Glutamatergic neuron (in vitro differentiated cells): ENCODE measurements at regions not wholly inside any gene's neighbourhood (a gene's known extent, or its start where the extent isn't known, plus 50 kb on each side); places are given as distances from the start of the nearest gene placed in this dataset.

Experiments used
- DNase-seq: peaks from one replicate; pipeline ENCODE4 v3.0.0; 2022
- H3K27ac Mint-ChIP-seq: one replicate; pipeline ENCODE4 v1.8.0; 2020; ENCODE audit warnings: mild to moderate bottlenecking, mixed read lengths, inconsistent platforms; ENCODE audit not compliant: unreplicated experiment
- H3K27me3 Mint-ChIP-seq: one replicate; pipeline ENCODE4 v1.8.0; 2020; ENCODE audit warnings: mild to moderate bottlenecking, moderate library complexity, mixed read lengths, inconsistent platforms; ENCODE audit not compliant: unreplicated experiment
- H3K36me3 Mint-ChIP-seq: one replicate; pipeline ENCODE4 v1.8.0; 2020; ENCODE audit warnings: mild to moderate bottlenecking, mixed read lengths, inconsistent platforms; ENCODE audit not compliant: unreplicated experiment
- H3K4me1 Mint-ChIP-seq: one replicate; pipeline ENCODE4 v1.8.0; 2020; ENCODE audit warnings: mild to moderate bottlenecking, low read depth, mixed read lengths, inconsistent platforms; ENCODE audit not compliant: unreplicated experiment
- H3K4me3 Mint-ChIP-seq: one replicate; pipeline ENCODE4 v1.8.0; 2020; ENCODE audit warnings: mild to moderate bottlenecking, mixed read lengths, inconsistent platforms; ENCODE audit not compliant: unreplicated experiment
- H3K9me3 Mint-ChIP-seq: one replicate; pipeline ENCODE4 v1.8.0; 2020; ENCODE audit warnings: mild to moderate bottlenecking, moderate library complexity, mixed read lengths, inconsistent platforms; ENCODE audit not compliant: unreplicated experiment
- CTCF ChIP-seq: fragments of 200-600 bp; sonication (generic); IDR thresholded peaks from one replicate; pipeline ENCODE4 v1.5.0; 2021; ENCODE audit not compliant: partially characterized antibody, unreplicated experiment

GRCh38 chr1:229845410-229846138, 219.5 kb downstream of the URB2 start:
- no peak overlapping the region for H3K27ac Mint-ChIP-seq
- DNase-seq, result no peak
- no peak overlapping the region for H3K4me3 Mint-ChIP-seq
- TF ChIP-seq CTCF, result no peak
- peaks cover 2% of the 10 kb centered on the region for H3K9me3 Mint-ChIP-seq
- no peaks in the 10 kb centered on the region for H3K36me3 Mint-ChIP-seq
- H3K4me1 Mint-ChIP-seq, result peaks cover 11% of the 10 kb centered on the region
- H3K27me3 Mint-ChIP-seq, result peaks cover 3% of the 10 kb centered on the region

- H3K36me3 Mint-ChIP-seq, result no peaks in the 10 kb centered on the region
- peaks cover 3% of the 10 kb centered on the region for H3K27me3 Mint-ChIP-seq
- peaks cover 2% of the 10 kb centered on the region for H3K9me3 Mint-ChIP-seq
- no peak for TF ChIP-seq CTCF
- no peak for DNase-seq
- no peak overlapping the region for H3K27ac Mint-ChIP-seq
- peaks cover 11% of the 10 kb centered on the region for H3K4me1 Mint-ChIP-seq
- H3K4me3 Mint-ChIP-seq, result no peak overlapping the region
Measured at GRCh38 chr1:229846351-229846750, 220.3 kb downstream of the URB2 start.

GRCh38 chr1:229848752-229849677, 218.0 kb upstream of the GALNT2 start:
- TF ChIP-seq CTCF, result peak; percentile 72
- no peak for DNase-seq

GRCh38 chr1:229851511-229851910, 215.5 kb upstream of the GALNT2 start:
- no peaks in the 10 kb centered on the region for H3K36me3 Mint-ChIP-seq
- DNase-seq, result no peak
- H3K9me3 Mint-ChIP-seq, result peaks cover 4% of the 10 kb centered on the region
- H3K4me1 Mint-ChIP-seq, result peaks cover 8% of the 10 kb centered on the region
- TF ChIP-seq CTCF, result no peak
- no peak overlapping the region for H3K4me3 Mint-ChIP-seq
- H3K27me3 Mint-ChIP-seq, result peaks cover 2% of the 10 kb centered on the region
- no peak overlapping the region for H3K27ac Mint-ChIP-seq

More at GRCh38 chr1:229848752-229849677, 218.0 kb upstream of the GALNT2 start:
- no peaks in the 10 kb centered on the region for H3K36me3 Mint-ChIP-seq
- H3K27me3 Mint-ChIP-seq, result peaks cover 2% of the 10 kb centered on the region
- H3K9me3 Mint-ChIP-seq, result peaks cover 4% of the 10 kb centered on the region
- no peak overlapping the region for H3K27ac Mint-ChIP-seq
- peaks cover 11% of the 10 kb centered on the region for H3K4me1 Mint-ChIP-seq
- H3K4me3 Mint-ChIP-seq, result no peak overlapping the region
